OCI-LY7 (cell line): ENCODE measurements at regions not wholly inside any gene's neighbourhood (a gene's known extent, or its start where the extent isn't known, plus 50 kb on each side); places are given as distances from the start of the nearest gene placed in this dataset.

Experiments
- BruUV-seq: library from RNA; stranded (reverse); fragments of 400-500 nt; replicated peaks from 2 replicates; lab custom pipeline; 2021; lab: Mats Ljungman, UMichigan
- CTCF ChIA-PET: fragments of 300-600 bp; sonication (Branson Sonifier 250); formaldehyde crosslinking; loops from one replicate; lab custom pipeline; 2022; ENCODE audit warnings: antibody characterized with exemption; ENCODE audit not compliant: unreplicated experiment; lab: Charles Lee
- POLR2A ChIA-PET: fragments of 300-600 bp; sonication (Branson Sonifier 250); formaldehyde crosslinking; loops from one replicate; lab custom pipeline; 2022; ENCODE audit warnings: antibody characterized with exemption; lab: Charles Lee
- DNase-seq: peaks from one replicate; pipeline ENCODE4 v3.0.0-alpha.2; 2015; ENCODE audit warnings: low spot score
- H2AFZ ChIP-seq: fragments of 200-600 bp; sonication (generic), shearing (Covaris generic); 2 replicates; pipeline ENCODE4 v1.6.1; 2014; ENCODE audit warnings: mild to moderate bottlenecking, antibody characterized with exemption, low read length, moderate library complexity
- H3K27ac ChIP-seq: fragments of 200-600 bp; sonication (generic); 2 replicates; pipeline ENCODE4 v1.5.1; 2014; ENCODE audit warnings: mixed run types, low read depth, mild to moderate bottlenecking, moderate library complexity, low read length, inconsistent platforms; ENCODE audit not compliant: poor library complexity, severe bottlenecking
- H3K36me3 ChIP-seq: fragments of 200-600 bp; sonication (generic); 2 replicates; pipeline ENCODE4 v1.6.1; 2014; ENCODE audit warnings: mild to moderate bottlenecking, antibody characterized with exemption, low read length, moderate library complexity, mixed read lengths; ENCODE audit not compliant: insufficient read depth
- H3K4me1 ChIP-seq: fragments of 200-600 bp; sonication (generic); 2 replicates; pipeline ENCODE4 v1.5.1; 2014; ENCODE audit warnings: mild to moderate bottlenecking, low read length; ENCODE audit not compliant: insufficient read depth, poor library complexity, severe bottlenecking
- H3K4me2 ChIP-seq: fragments of 200-600 bp; sonication (generic); 2 replicates; pipeline ENCODE4 v1.6.1; 2014; ENCODE audit warnings: mild to moderate bottlenecking, low read length
- H3K4me3 ChIP-seq: fragments of 200-600 bp; sonication (generic); 2 replicates; pipeline ENCODE4 v1.5.1; 2014; ENCODE audit warnings: mild to moderate bottlenecking, low read depth, low read length; ENCODE audit not compliant: poor library complexity, severe bottlenecking
- H3K79me2 ChIP-seq: fragments of 200-600 bp; sonication (generic); 2 replicates; pipeline ENCODE4 v1.6.1; 2016; ENCODE audit warnings: low read depth, mild to moderate bottlenecking, low read length, moderate library complexity, mixed read lengths; ENCODE audit not compliant: insufficient read depth
- H3K9me2 ChIP-seq: fragments of 200-600 bp; sonication (generic); 2 replicates; pipeline ENCODE4 v1.6.1; 2016; ENCODE audit warnings: mild to moderate bottlenecking, low read length, mixed read lengths; ENCODE audit not compliant: insufficient read depth
- H3K9me3 ChIP-seq: fragments of 200-600 bp; sonication (generic); 2 replicates; pipeline ENCODE4 v1.6.1; 2014; ENCODE audit warnings: mild to moderate bottlenecking, mixed run types, low read length, mixed read lengths
- H4K20me1 ChIP-seq: fragments of 200-600 bp; sonication (generic); 2 replicates; pipeline ENCODE4 v1.6.1; 2014; ENCODE audit warnings: mild to moderate bottlenecking, antibody characterized with exemption, low read length, moderate library complexity, mixed read lengths; ENCODE audit not compliant: insufficient read depth
- CTCF ChIP-seq: fragments of 200-600 bp; sonication (generic); conservative IDR thresholded peaks from 2 replicates; pipeline ENCODE4 v1.5.1; 2014; ENCODE audit warnings: mild to moderate bottlenecking, antibody characterized with exemption, low read length, moderate library complexity, mixed read lengths
- EZH2phosphoT487 ChIP-seq: fragments of 200-600 bp; sonication (generic); IDR thresholded peaks from 2 replicates; pipeline ENCODE4 v1.6.1; 2018; ENCODE audit warnings: low read depth, borderline replicate concordance, mild to moderate bottlenecking, mixed run types, antibody characterized with exemption, low read length, moderate library complexity, mixed read lengths
- intact Hi-C: fragments of 100-400 bp; cut with micrococcal nuclease; formaldehyde crosslinking; loops from one replicate; pipeline ENCODE4 v1.10.0; 2022; ENCODE audit not compliant: unreplicated experiment

GRCh38 chr1:5109633-5110032, 455.2 kb downstream of the AJAP1 start:
- no peak overlapping the region for H2AFZ ChIP-seq
- H3K79me2 ChIP-seq: no peaks in the 10 kb centered on the region
- DNase-seq: no peak
- no peak overlapping the region for H3K27ac ChIP-seq
- CTCF ChIA-PET: no interaction called here
- POLR2A ChIA-PET: no interaction called here
- no peaks in the 10 kb centered on the region for H3K9me2 ChIP-seq
- no peak overlapping the region for H3K4me3 ChIP-seq
- H3K36me3 ChIP-seq: no peaks in the 10 kb centered on the region
- BruUV-seq: no TSS peak
- H4K20me1 ChIP-seq: no peaks in the 10 kb centered on the region
- H3K9me3 ChIP-seq: no peaks in the 10 kb centered on the region
- H3K4me1 ChIP-seq: no peaks in the 10 kb centered on the region
- no peak overlapping the region for H3K4me2 ChIP-seq
- intact Hi-C loops: no loop called here
- TF ChIP-seq EZH2phosphoT487 (no peak), CTCF (no peak)

GRCh38 chr1:5108740-5109139, 454.3 kb downstream of the AJAP1 start:
- CTCF ChIA-PET: no interaction called here
- TF ChIP-seq EZH2phosphoT487: no peak
- TF ChIP-seq CTCF: no peak
- no peak for DNase-seq

GRCh38 chr1:5105744-5106143, 451.3 kb downstream of the AJAP1 start:
- Histone ChIP-seq H3K27ac (no peak overlapping the region), H3K4me3 (no peak overlapping the region), H3K4me1 (no peaks in the 10 kb centered on the region), H3K9me3 (0 out of 2 replicates have a peak, but pooled peaks cover 3% of the 10 kb centered on the region), H3K79me2 (no peaks in the 10 kb centered on the region), H3K36me3 (no peaks in the 10 kb centered on the region; the same call in 1 of the 2 replicates), H3K4me2 (no peak overlapping the region), H3K9me2 (no peaks in the 10 kb centered on the region), H2AFZ (no peak overlapping the region), H4K20me1 (no peaks in the 10 kb centered on the region)
- BruUV-seq: no TSS peak
- DNase-seq: no peak
- ChIA-PET CTCF (no interaction called here), POLR2A (no interaction called here)
- intact Hi-C loops: no loop called here
- TF ChIP-seq EZH2phosphoT487 (no peak), CTCF (no peak)

More at GRCh38 chr1:5108740-5109139, 454.3 kb downstream of the AJAP1 start:
- Histone ChIP-seq H3K4me1 (no peaks in the 10 kb centered on the region), H4K20me1 (no peaks in the 10 kb centered on the region), H3K4me3 (no peak overlapping the region), H3K36me3 (no peaks in the 10 kb centered on the region; the same call in 1 of the 2 replicates), H3K4me2 (no peak overlapping the region), H3K79me2 (no peaks in the 10 kb centered on the region), H2AFZ (no peak overlapping the region), H3K9me3 (no peaks in the 10 kb centered on the region), H3K9me2 (no peaks in the 10 kb centered on the region), H3K27ac (no peak overlapping the region)
- POLR2A ChIA-PET: no interaction called here
- BruUV-seq: no TSS peak
- intact Hi-C loops: no loop called here
